Progenitor cell of endocrine pancreas (in vitro differentiated cells): ENCODE measurements at regions not wholly inside any gene's neighbourhood (a gene's known extent, or its start where the extent isn't known, plus 50 kb on each side); places are given as distances from the start of the nearest gene placed in this dataset.

ENCODE experiments used
- DNase-seq: peaks from one replicate; pipeline ENCODE4 v3.0.0; 2021; ENCODE audit warnings: low spot score; ENCODE audit not compliant: unreplicated experiment
- H3K27ac Mint-ChIP-seq: 2 replicates; pipeline ENCODE4 v1.8.0; 2021; ENCODE audit warnings: mild to moderate bottlenecking, moderate library complexity, mixed read lengths
- H3K27me3 Mint-ChIP-seq: 2 replicates; pipeline ENCODE4 v1.8.0; 2021; ENCODE audit warnings: mixed read lengths
- H3K36me3 Mint-ChIP-seq: 2 replicates; pipeline ENCODE4 v1.8.0; 2022; ENCODE audit warnings: mixed read lengths; ENCODE audit not compliant: insufficient read depth
- H3K4me1 Mint-ChIP-seq: 2 replicates; pipeline ENCODE4 v1.8.0; 2021; ENCODE audit warnings: low read depth, mixed read lengths
- H3K4me3 Mint-ChIP-seq: 2 replicates; pipeline ENCODE4 v1.8.0; 2021; ENCODE audit warnings: low read depth, mild to moderate bottlenecking, moderate library complexity, mixed read lengths
- H3K9me3 Mint-ChIP-seq: 2 replicates; pipeline ENCODE4 v1.8.0; 2021; ENCODE audit warnings: low read depth, mixed read lengths
- CTCF ChIP-seq: fragments of 200-600 bp; sonication (generic); IDR thresholded peaks from one replicate; pipeline ENCODE4 v1.5.0; 2021; ENCODE audit warnings: antibody characterized with exemption, mild to moderate bottlenecking; ENCODE audit not compliant: unreplicated experiment

- DNase-seq: no peak
- Mint-ChIP-seq H3K9me3 (peaks cover 3% of the 10 kb centered on the region), H3K4me1 (peaks cover 13% of the 10 kb centered on the region), H3K27me3 (no peaks in the 10 kb centered on the region), H3K4me3 (no peak overlapping the region), H3K36me3 (no peaks in the 10 kb centered on the region), H3K27ac (no peak overlapping the region)
- TF ChIP-seq CTCF: no peak
Measured at GRCh38 chr18:45218436-45218835, 396.8 kb upstream of the SLC14A2 start.

GRCh38 chr18:45221363-45221762, 393.9 kb upstream of the SLC14A2 start:
- no peaks in the 10 kb centered on the region for H3K27me3 Mint-ChIP-seq
- H3K36me3 Mint-ChIP-seq: no peaks in the 10 kb centered on the region
- TF ChIP-seq CTCF: no peak
- H3K9me3 Mint-ChIP-seq: peaks cover 3% of the 10 kb centered on the region
- H3K4me3 Mint-ChIP-seq: no peak overlapping the region
- no peak overlapping the region for H3K27ac Mint-ChIP-seq
- H3K4me1 Mint-ChIP-seq: peaks cover 11% of the 10 kb centered on the region
- DNase-seq: no peak

DNA sequence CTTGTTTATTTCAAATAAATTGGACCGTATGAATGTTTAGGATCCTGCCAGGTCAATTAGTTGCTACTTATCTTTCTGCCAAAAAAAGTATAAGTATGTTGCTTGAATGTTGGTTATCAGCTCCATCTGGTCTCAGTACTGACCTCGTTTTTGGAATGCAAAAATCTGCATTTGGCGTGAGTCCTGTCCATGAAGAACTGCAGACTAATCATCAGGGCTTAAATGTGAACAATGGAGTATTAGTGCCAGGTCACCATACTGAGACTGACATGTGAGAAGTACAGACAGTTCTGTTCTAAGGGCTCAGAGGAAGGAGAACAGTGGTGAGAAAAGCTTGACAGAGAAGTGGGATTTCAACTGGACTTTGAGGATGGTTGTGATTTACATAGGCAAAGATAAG, 393.1 kb upstream of the SLC14A2 start:
- no peak overlapping the region for H3K27ac Mint-ChIP-seq
- H3K9me3 Mint-ChIP-seq: peaks cover 3% of the 10 kb centered on the region
- H3K36me3 Mint-ChIP-seq: no peaks in the 10 kb centered on the region
- no peak for TF ChIP-seq CTCF
- peaks cover 11% of the 10 kb centered on the region for H3K4me1 Mint-ChIP-seq
- H3K27me3 Mint-ChIP-seq: no peaks in the 10 kb centered on the region
- no peak for DNase-seq
- no peak overlapping the region for H3K4me3 Mint-ChIP-seq

- Mint-ChIP-seq H3K27ac (no peak overlapping the region), H3K9me3 (peaks cover 5% of the 10 kb centered on the region), H3K4me3 (no peak overlapping the region), H3K27me3 (no peaks in the 10 kb centered on the region), H3K36me3 (no peaks in the 10 kb centered on the region), H3K4me1 (no peaks in the 10 kb centered on the region)
- no peak for DNase-seq
- no peak for TF ChIP-seq CTCF
Measured at GRCh38 chr18:45227001-45227742, 388.1 kb upstream of the SLC14A2 start.

DNA sequence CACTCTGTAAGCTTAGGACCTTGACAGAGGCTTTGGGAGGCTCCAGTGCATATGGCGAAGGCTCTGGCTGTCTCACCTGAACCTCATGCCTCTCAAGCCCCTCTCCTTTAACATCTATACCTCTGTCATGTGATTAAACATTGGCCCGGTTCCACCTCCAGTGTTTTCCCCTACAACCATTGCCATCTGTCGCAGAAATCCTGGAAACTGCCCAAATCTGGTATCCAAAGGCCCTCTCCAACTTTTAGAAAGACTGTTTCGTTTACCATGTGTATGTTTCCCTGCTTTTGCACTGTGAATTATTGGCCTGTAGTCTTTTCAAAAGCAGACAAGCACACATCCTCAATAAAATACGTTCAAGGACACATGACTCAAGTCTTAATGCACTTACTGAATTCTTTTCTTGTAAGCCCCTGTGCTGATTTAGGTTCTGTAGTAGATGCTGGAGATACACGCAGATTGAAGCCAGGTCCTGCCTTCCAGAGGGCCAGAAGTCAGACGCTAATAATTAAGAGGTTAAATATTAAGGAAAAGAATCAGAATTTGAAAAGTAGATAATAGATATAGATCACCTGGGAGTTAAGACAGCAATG, 386.4 kb upstream of the SLC14A2 start:
- Mint-ChIP-seq H3K4me3 (no peak overlapping the region), H3K27ac (no peak overlapping the region), H3K27me3 (no peaks in the 10 kb centered on the region), H3K9me3 (peaks cover 2% of the 10 kb centered on the region), H3K4me1 (no peaks in the 10 kb centered on the region), H3K36me3 (no peaks in the 10 kb centered on the region)
- TF ChIP-seq CTCF: no peak
- DNase-seq: no peak
